ENCODE measurements at regions not wholly inside any gene's neighbourhood (a gene's known extent, or its start where the extent isn't known, plus 50 kb on each side); places are given as distances from the start of the nearest gene placed in this dataset.

GRCh38 chr22:23497016-23497885 lies 82.8 kb downstream of the IGLL1 start:
- Histone ChIP-seq H3K27me3 (no peaks in the 10 kb centered on the region), H3K27ac (no peak overlapping the region), H3K36me3 (no peaks in the 10 kb centered on the region), H3K9me3 (no peaks in the 10 kb centered on the region), H3K4me1 (ENCODE audit: insufficient read depth) (peaks cover 4% of the 10 kb centered on the region), H3K4me3 (no peak overlapping the region)
- no peak for TF ChIP-seq POLR2A (IDR thresholded peaks at IDR 0.05)
- TF ChIP-seq EP300 (IDR thresholded peaks at IDR 0.05), result no peak
- WGBS, 3 donors, result 84 to 90% (median 89%) methylated on average over 6 of the region's 6 CpGs
- no peak for DNase-seq
- intact Hi-C loops (cut with DNase I), result no loop called here

- no peaks in the 10 kb centered on the region for H3K27me3 ChIP-seq
- TF ChIP-seq POLR2A (IDR thresholded peaks at IDR 0.05), result no peak
- no peak for TF ChIP-seq EP300 (IDR thresholded peaks at IDR 0.05)
- TF ChIP-seq CTCF (IDR thresholded peaks at IDR 0.05), result no peak
- no peak for DNase-seq
- no peak overlapping the region for H3K27ac ChIP-seq
- no peak overlapping the region for H3K4me3 ChIP-seq
- 89 to 96% (median 93%) methylated on average over 3 of the region's 3 CpGs for WGBS, 3 donors
- no peaks in the 10 kb centered on the region for H3K9me3 ChIP-seq
- intact Hi-C loops (cut with DNase I), result no loop called here
- no peaks in the 10 kb centered on the region for H3K36me3 ChIP-seq
- H3K4me1 ChIP-seq (ENCODE audit: insufficient read depth), result peaks cover 4% of the 10 kb centered on the region
Measured at GRCh38 chr22:23496445-23496833, 83.7 kb downstream of the IGLL1 start.

- intact Hi-C loops (cut with DNase I), result no loop called here
- Histone ChIP-seq H3K4me1 (ENCODE audit: insufficient read depth) (peaks cover 4% of the 10 kb centered on the region), H3K27me3 (no peaks in the 10 kb centered on the region), H3K4me3 (no peak overlapping the region), H3K9me3 (no peaks in the 10 kb centered on the region), H3K36me3 (no peaks in the 10 kb centered on the region), H3K27ac (no peak overlapping the region)
- TF ChIP-seq EP300 (IDR thresholded peaks at IDR 0.05) (no peak), POLR2A (IDR thresholded peaks at IDR 0.05) (no peak), CTCF (IDR thresholded peaks at IDR 0.05) (no peak)
- WGBS, 3 donors, result 71 to 84% (median 81%) methylated on average over 10 of the region's 10 CpGs
- DNase-seq, result no peak
Measured at GRCh38 chr22:23495614-23496444, 84.3 kb downstream of the IGLL1 start.

GRCh38 chr22:23494930-23495266 lies 85.2 kb downstream of the IGLL1 start:
- no peak for DNase-seq
- Histone ChIP-seq H3K4me1 (ENCODE audit: insufficient read depth) (no peaks in the 10 kb centered on the region), H3K27ac (no peak overlapping the region), H3K9me3 (no peaks in the 10 kb centered on the region), H3K27me3 (no peaks in the 10 kb centered on the region), H3K4me3 (no peak overlapping the region), H3K36me3 (no peaks in the 10 kb centered on the region)
- TF ChIP-seq POLR2A (IDR thresholded peaks at IDR 0.05), result no peak
- TF ChIP-seq CTCF (IDR thresholded peaks at IDR 0.05), result no peak
- intact Hi-C loops (cut with DNase I), result no loop called here
- WGBS, 3 donors, result 97 to 100% (median 98%) methylated on average over 1 of the region's 1 CpG

GRCh38 chr22:23485490-23485889 lies 94.6 kb downstream of the IGLL1 start:
- TF ChIP-seq POLR2A (IDR thresholded peaks at IDR 0.05) (no peak), EP300 (IDR thresholded peaks at IDR 0.05) (no peak), CTCF (IDR thresholded peaks at IDR 0.05) (no peak)
- WGBS, 3 donors, result 86 to 89% (median 86%) methylated on average over 4 of the region's 4 CpGs
- DNase-seq, result no peak
- no peaks in the 10 kb centered on the region for H3K4me1 ChIP-seq (ENCODE audit: insufficient read depth)
- no peak overlapping the region for H3K27ac ChIP-seq
- intact Hi-C loops (cut with DNase I), result no loop called here
- no peaks in the 10 kb centered on the region for H3K36me3 ChIP-seq
- no peak overlapping the region for H3K4me3 ChIP-seq
- H3K27me3 ChIP-seq, result no peaks in the 10 kb centered on the region
- no peaks in the 10 kb centered on the region for H3K9me3 ChIP-seq
